ENCODE measurements at regions not wholly inside any gene's neighbourhood (a gene's known extent, or its start where the extent isn't known, plus 50 kb on each side); places are given as distances from the start of the nearest gene placed in this dataset.

- DNase-seq (ENCODE audit: extremely low spot score) = no peak
- TF ChIP-seq L3MBTL2 (conservative IDR thresholded peaks at IDR 0.05) (no peak), CTBP1 (IDR thresholded peaks at IDR 0.05; ENCODE audit: borderline replicate concordance) (no peak), PKNOX1 (IDR thresholded peaks at IDR 0.05) (no peak), ZNF384 (IDR thresholded peaks at IDR 0.05) (no peak), FOXA1 (IDR thresholded peaks at IDR 0.05) (no peak), FOXM1 (IDR thresholded peaks at IDR 0.05; ENCODE audit: borderline replicate concordance) (no peak)
- POLR2A ChIA-PET = no interaction called here
- CTCF ChIA-PET = no interaction called here
Measured at GRCh38 chr1:101451888-101452287, 215.1 kb downstream of the S1PR1 start.

- DNase-seq (ENCODE audit: extremely low spot score) = no peak
- POLR2A ChIA-PET = no interaction called here
- CTCF ChIA-PET = no interaction called here
- TF ChIP-seq SP1 (IDR thresholded peaks at IDR 0.05) (no peak), FOXK2 (IDR thresholded peaks at IDR 0.05) (no peak), FOXM1 (IDR thresholded peaks at IDR 0.05; ENCODE audit: borderline replicate concordance) (no peak), L3MBTL2 (conservative IDR thresholded peaks at IDR 0.05) (no peak), ZNF384 (IDR thresholded peaks at IDR 0.05) (no peak), NFRKB (IDR thresholded peaks at IDR 0.05) (no peak), FOXA1 (IDR thresholded peaks at IDR 0.05) (no peak), ARNT (IDR thresholded peaks at IDR 0.05) (no peak)
Measured at GRCh38 chr1:101452825-101453224, 216.0 kb downstream of the S1PR1 start.

- POLR2A ChIA-PET = no interaction called here
- CTCF ChIA-PET = no interaction called here
- no peak for DNase-seq (ENCODE audit: extremely low spot score)
- TF ChIP-seq PKNOX1 (IDR thresholded peaks at IDR 0.05) (no peak), NFRKB (IDR thresholded peaks at IDR 0.05) (no peak), ARNT (IDR thresholded peaks at IDR 0.05) (no peak), HDGF (IDR thresholded peaks at IDR 0.05; ENCODE audit: borderline replicate concordance) (no peak), FOXA1 (IDR thresholded peaks at IDR 0.05) (no peak), ELF4 (IDR thresholded peaks at IDR 0.05) (no peak), ZNF384 (IDR thresholded peaks at IDR 0.05) (no peak), L3MBTL2 (conservative IDR thresholded peaks at IDR 0.05) (no peak), SUZ12 (IDR thresholded peaks at IDR 0.05) (no peak), CTBP1 (IDR thresholded peaks at IDR 0.05; ENCODE audit: borderline replicate concordance) (no peak), FOXK2 (IDR thresholded peaks at IDR 0.05) (no peak), SP1 (IDR thresholded peaks at IDR 0.05) (no peak), LEF1 (IDR thresholded peaks at IDR 0.05; ENCODE audit: borderline replicate concordance) (no peak), TARDBP (IDR thresholded peaks at IDR 0.05) (no peak), BHLHE40 (IDR thresholded peaks at IDR 0.05; ENCODE audit: borderline replicate concordance) (no peak), FOXM1 (IDR thresholded peaks at IDR 0.05; ENCODE audit: borderline replicate concordance) (no peak)
Measured at GRCh38 chr1:101453844-101454243, 217.0 kb downstream of the S1PR1 start.

GRCh38 chr1:101455166-101455565, 218.3 kb downstream of the S1PR1 start:
- no peak for DNase-seq (ENCODE audit: extremely low spot score)
- TF ChIP-seq PKNOX1 (IDR thresholded peaks at IDR 0.05) (no peak), NFRKB (IDR thresholded peaks at IDR 0.05) (no peak), TARDBP (IDR thresholded peaks at IDR 0.05) (no peak), ARNT (IDR thresholded peaks at IDR 0.05) (no peak), FOXA1 (IDR thresholded peaks at IDR 0.05) (no peak), FOXK2 (IDR thresholded peaks at IDR 0.05) (no peak), FOXM1 (IDR thresholded peaks at IDR 0.05; ENCODE audit: borderline replicate concordance) (no peak), CTBP1 (IDR thresholded peaks at IDR 0.05; ENCODE audit: borderline replicate concordance) (no peak), L3MBTL2 (conservative IDR thresholded peaks at IDR 0.05) (no peak)
- ChIA-PET CTCF (no interaction called here), POLR2A (no interaction called here)

GRCh38 chr1:101460739-101461138, 223.9 kb downstream of the S1PR1 start:
- DNase-seq (ENCODE audit: extremely low spot score) = no peak
- TF ChIP-seq SUZ12 (IDR thresholded peaks at IDR 0.05) (no peak), ARNT (IDR thresholded peaks at IDR 0.05) (no peak), HDGF (IDR thresholded peaks at IDR 0.05; ENCODE audit: borderline replicate concordance) (no peak), L3MBTL2 (conservative IDR thresholded peaks at IDR 0.05) (no peak), ZNF384 (IDR thresholded peaks at IDR 0.05) (no peak), CTBP1 (IDR thresholded peaks at IDR 0.05; ENCODE audit: borderline replicate concordance) (no peak), BHLHE40 (IDR thresholded peaks at IDR 0.05; ENCODE audit: borderline replicate concordance) (no peak), TARDBP (IDR thresholded peaks at IDR 0.05) (no peak), FOXM1 (IDR thresholded peaks at IDR 0.05; ENCODE audit: borderline replicate concordance) (no peak), FOXK2 (IDR thresholded peaks at IDR 0.05) (no peak), PKNOX1 (IDR thresholded peaks at IDR 0.05) (no peak), FOXA1 (IDR thresholded peaks at IDR 0.05) (no peak), LEF1 (IDR thresholded peaks at IDR 0.05; ENCODE audit: borderline replicate concordance) (no peak), ELF4 (IDR thresholded peaks at IDR 0.05) (no peak), SP1 (IDR thresholded peaks at IDR 0.05) (no peak), NFRKB (IDR thresholded peaks at IDR 0.05) (no peak)
- CTCF ChIA-PET = interaction anchor here (0.9 kb wide), 1 partner anchor 12 kb away, joined by 3 read pairs; no protein-coding TSS in a partner anchor
- POLR2A ChIA-PET = no interaction called here

- no peak for DNase-seq (ENCODE audit: extremely low spot score)
- ChIA-PET CTCF (no interaction called here), POLR2A (no interaction called here)
- TF ChIP-seq SP1 (IDR thresholded peaks at IDR 0.05) = no peak
- TF ChIP-seq PKNOX1 (IDR thresholded peaks at IDR 0.05) = no peak
- TF ChIP-seq ARNT (IDR thresholded peaks at IDR 0.05) = no peak
- TF ChIP-seq FOXM1 (IDR thresholded peaks at IDR 0.05; ENCODE audit: borderline replicate concordance) = no peak
- TF ChIP-seq SUZ12 (IDR thresholded peaks at IDR 0.05) = no peak
- TF ChIP-seq LEF1 (IDR thresholded peaks at IDR 0.05; ENCODE audit: borderline replicate concordance) = no peak
- TF ChIP-seq FOXA1 (IDR thresholded peaks at IDR 0.05) = no peak
- no peak for TF ChIP-seq ZNF384 (IDR thresholded peaks at IDR 0.05)
- no peak for TF ChIP-seq HDGF (IDR thresholded peaks at IDR 0.05; ENCODE audit: borderline replicate concordance)
- no peak for TF ChIP-seq NFRKB (IDR thresholded peaks at IDR 0.05)
- no peak for TF ChIP-seq BHLHE40 (IDR thresholded peaks at IDR 0.05; ENCODE audit: borderline replicate concordance)
Measured at GRCh38 chr1:101463195-101463594, 226.4 kb downstream of the S1PR1 start.
